GM20000 (cell line): ENCODE measurements at regions not wholly inside any gene's neighbourhood (a gene's known extent, or its start where the extent isn't known, plus 50 kb on each side); places are given as distances from the start of the nearest gene placed in this dataset.

Source experiments
- DNase-seq: peaks from one replicate; pipeline ENCODE4 v3.0.0; 2012; ENCODE audit warnings: low spot score
- TF ChIP-seq, protein P1 (sequence below): IDR thresholded peaks from 2 replicates; pipeline ENCODE4 v1.5.1; 2012; ENCODE audit warnings: mild to moderate bottlenecking, control low read depth; ENCODE audit errors: extremely low read depth, missing control alignments

DNA sequence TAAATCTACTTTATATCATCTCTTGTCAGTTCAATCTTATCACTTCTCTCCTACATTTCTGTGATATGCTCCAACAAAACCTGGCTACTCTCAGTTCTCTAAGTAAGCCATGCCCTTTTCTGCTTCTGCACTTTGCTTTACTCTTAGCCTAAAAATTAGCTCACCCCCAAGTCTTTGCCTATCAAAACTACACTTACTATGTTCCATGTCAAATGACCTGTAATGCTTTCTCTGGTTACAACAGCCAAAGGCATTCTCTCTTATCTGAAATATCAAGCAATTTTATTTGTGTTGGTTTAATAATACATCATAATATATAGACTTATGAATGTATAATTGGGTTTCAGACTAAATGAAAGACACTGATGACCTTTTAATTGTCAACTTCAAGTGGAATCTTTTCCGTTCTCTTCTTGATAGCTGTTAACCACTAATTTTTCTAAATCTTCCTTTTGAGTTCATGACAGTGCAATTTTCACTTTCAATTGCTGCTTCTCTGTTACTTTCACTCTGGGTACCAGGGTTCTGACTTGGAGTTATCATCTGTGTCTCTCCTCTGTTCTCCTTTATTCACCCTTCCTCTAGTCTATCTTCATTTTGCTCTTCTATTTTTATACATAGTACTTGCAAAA lies 619.0 kb upstream of the GOLIM4 start:
- TF ChIP-seq, protein P1, sequence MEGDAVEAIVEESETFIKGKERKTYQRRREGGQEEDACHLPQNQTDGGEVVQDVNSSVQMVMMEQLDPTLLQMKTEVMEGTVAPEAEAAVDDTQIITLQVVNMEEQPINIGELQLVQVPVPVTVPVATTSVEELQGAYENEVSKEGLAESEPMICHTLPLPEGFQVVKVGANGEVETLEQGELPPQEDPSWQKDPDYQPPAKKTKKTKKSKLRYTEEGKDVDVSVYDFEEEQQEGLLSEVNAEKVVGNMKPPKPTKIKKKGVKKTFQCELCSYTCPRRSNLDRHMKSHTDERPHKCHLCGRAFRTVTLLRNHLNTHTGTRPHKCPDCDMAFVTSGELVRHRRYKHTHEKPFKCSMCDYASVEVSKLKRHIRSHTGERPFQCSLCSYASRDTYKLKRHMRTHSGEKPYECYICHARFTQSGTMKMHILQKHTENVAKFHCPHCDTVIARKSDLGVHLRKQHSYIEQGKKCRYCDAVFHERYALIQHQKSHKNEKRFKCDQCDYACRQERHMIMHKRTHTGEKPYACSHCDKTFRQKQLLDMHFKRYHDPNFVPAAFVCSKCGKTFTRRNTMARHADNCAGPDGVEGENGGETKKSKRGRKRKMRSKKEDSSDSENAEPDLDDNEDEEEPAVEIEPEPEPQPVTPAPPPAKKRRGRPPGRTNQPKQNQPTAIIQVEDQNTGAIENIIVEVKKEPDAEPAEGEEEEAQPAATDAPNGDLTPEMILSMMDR, result no peak
- peak; percentile 31 for DNase-seq

DNA sequence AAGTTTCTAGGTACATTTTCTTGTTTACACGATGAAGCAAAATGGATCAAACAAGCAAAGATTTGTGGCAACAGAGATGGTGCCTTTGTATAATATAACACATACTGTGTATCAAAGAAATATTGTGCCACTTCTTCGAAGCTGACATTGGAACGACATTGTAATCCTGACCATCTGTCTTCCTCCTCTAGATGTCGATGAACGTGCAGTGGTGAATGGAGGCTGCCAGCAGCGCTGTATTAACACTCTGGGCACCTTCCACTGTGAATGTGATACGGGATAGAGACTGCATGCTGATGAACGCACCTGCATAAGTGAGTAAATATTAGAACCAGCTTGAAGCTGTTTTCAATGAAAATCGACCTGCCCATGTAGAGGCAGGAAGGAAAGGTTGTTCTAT lies 613.3 kb upstream of the GOLIM4 start:
- TF ChIP-seq, protein P1, result no peak
- no peak for DNase-seq

DNA sequence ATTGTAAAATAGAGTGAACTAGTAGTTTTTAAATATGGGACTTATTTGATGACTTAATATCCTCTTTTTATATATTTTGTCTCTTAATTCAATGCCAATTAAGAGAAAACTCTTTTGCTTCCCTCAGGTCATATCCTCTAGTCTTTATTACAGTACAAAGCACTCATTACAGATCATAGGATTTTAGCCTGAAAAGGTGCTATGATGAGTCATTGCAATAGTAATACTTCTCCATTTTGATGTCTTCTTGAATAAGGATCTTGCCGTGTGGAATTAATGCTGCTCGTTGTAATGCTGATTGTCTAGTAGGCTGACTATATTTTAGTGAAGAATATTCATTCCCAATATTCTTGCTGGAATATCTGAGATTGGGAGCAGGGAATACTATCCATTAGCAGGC lies 612.2 kb upstream of the GOLIM4 start:
- TF ChIP-seq, protein P1, result no peak
- no peak for DNase-seq

DNA sequence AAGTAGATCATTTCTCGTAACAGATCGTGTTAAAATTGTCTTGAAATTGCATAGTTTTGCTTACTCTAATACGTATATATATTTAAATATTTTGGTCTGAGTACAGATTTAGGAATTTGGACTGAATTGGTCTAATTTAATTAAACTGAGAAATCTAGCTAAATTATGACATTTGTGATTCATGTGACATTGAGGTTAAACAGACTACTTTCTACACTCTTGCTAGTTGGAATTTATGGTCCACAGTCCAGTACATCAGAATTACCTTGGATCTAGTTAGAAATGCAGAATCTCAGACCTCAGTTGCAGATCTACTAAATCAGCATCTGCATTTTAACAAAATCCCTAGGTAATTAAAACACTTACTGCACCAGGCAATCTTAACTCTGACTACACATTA lies 609.7 kb upstream of the GOLIM4 start:
- no peak for DNase-seq
- TF ChIP-seq, protein P1, result no peak

DNA sequence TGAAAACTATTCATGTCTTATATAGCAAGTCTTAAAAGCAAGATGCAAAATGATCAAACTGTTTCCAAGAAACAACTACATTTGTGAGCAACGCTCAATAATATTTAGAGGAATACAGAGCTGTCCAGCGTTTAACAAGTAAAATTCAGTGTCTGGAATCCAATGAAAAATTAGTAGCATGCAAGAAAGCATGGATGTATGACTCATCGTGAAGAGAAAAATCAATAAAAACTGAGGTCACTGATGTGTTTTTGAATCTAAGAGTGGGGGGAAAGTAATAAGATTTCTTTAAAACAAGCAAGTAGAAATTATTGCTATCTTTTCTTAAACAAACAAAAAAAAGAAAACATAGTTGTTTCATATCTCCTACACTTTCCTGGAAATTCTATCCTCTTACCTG lies 600.3 kb upstream of the GOLIM4 start:
- no peak for DNase-seq
- TF ChIP-seq, protein P1, result no peak

DNA sequence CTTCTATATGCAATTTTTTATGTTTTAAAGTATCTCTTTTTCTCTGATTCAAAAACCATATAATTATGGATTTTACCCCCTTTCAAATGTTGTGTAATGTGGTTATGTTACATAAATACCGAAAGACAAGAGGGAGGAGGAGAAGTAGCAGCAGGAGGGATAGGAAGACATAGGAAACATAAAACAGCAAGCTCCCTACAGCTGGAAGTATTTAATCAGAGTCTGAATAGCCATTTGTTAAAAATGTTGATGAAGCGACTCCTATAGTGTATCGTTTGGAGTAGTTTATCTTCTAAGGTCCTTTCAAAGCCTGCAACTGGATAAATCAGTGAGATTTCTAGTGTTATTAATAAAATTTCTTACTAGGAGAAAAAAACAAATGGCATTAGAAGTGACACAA lies 598.1 kb upstream of the GOLIM4 start:
- no peak for DNase-seq
- TF ChIP-seq, protein P1, result no peak

DNA sequence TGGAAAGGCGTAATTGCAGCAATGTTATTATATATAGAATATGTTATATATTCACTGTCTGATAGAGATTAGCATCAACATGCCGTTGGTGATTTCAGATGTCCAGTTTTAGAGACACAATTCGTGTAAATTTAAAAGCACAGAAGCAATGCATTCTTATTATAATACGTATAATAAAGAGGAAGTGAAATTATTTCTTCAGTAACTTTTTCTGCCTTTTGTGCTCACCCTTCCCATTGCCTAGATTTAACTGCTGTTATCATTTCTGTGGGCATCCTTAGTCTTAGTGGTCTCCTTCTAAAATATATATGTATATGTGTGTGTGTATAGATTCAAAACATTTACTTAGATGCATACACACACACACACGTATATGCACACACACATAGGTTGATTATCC lies 592.5 kb upstream of the GOLIM4 start:
- DNase-seq, result no peak
- TF ChIP-seq, protein P1, result no peak
